SKM-1 (cell line): ENCODE measurements at regions not wholly inside any gene's neighbourhood (a gene's known extent, or its start where the extent isn't known, plus 50 kb on each side); places are given as distances from the start of the nearest gene placed in this dataset.
"Not testable (repeated sequence)": the region's sequence is repeated elsewhere in the genome, so short reads cannot be mapped to it uniquely, and the experiment has no call there.

Source experiments
- DNase-seq: peaks from one replicate; lab custom pipeline; 2025; ENCODE audit not compliant: unreplicated experiment; lab: John Stamatoyannopoulos, UW

- DNase-seq, result no peak
These were observed 359.6 kb downstream of the HS3ST1 start for GRCh38 chr4:11069083-11069482.

- DNase-seq, result not testable (repeated sequence)
These were observed 362.1 kb downstream of the HS3ST1 start for GRCh38 chr4:11066584-11066983.

- not testable (repeated sequence) for DNase-seq
These were observed 368.1 kb downstream of the HS3ST1 start for GRCh38 chr4:11060637-11061036.

GRCh38 chr4:11054937-11055336 is 370.4 kb upstream of the CLNK start:
- not testable (repeated sequence) for DNase-seq

- DNase-seq, result no peak
These were observed 369.1 kb upstream of the CLNK start for GRCh38 chr4:11053601-11054220.

- no peak for DNase-seq
These were observed 366.6 kb upstream of the CLNK start for GRCh38 chr4:11051181-11051580.

GRCh38 chr4:11050766-11051165 is 366.2 kb upstream of the CLNK start:
- DNase-seq, result no peak

GRCh38 chr4:11049001-11049400 is 364.4 kb upstream of the CLNK start:
- no peak for DNase-seq

GRCh38 chr4:11042760-11043159 is 358.2 kb upstream of the CLNK start:
- no peak for DNase-seq

GRCh38 chr4:11039634-11040131 is 355.1 kb upstream of the CLNK start:
- DNase-seq, result no peak

GRCh38 chr4:11038926-11039325 is 354.4 kb upstream of the CLNK start:
- no peak for DNase-seq

GRCh38 chr4:11037637-11038036 is 353.1 kb upstream of the CLNK start:
- DNase-seq, result no peak

- no peak for DNase-seq
These were observed 343.8 kb upstream of the CLNK start for GRCh38 chr4:11028334-11028733.

- no peak for DNase-seq
These were observed 336.8 kb upstream of the CLNK start for GRCh38 chr4:11021333-11021732.

- DNase-seq, result no peak
These were observed 335.1 kb upstream of the CLNK start for GRCh38 chr4:11019451-11020240.

GRCh38 chr4:11014199-11014598 is 329.6 kb upstream of the CLNK start:
- no peak for DNase-seq

- no peak for DNase-seq
These were observed 328.6 kb upstream of the CLNK start for GRCh38 chr4:11013094-11013664.

- no peak for DNase-seq
These were observed 326.7 kb upstream of the CLNK start for GRCh38 chr4:11011249-11011648.

GRCh38 chr4:11010624-11011023 is 326.1 kb upstream of the CLNK start:
- no peak for DNase-seq

- DNase-seq, result no peak
These were observed 324.7 kb upstream of the CLNK start for GRCh38 chr4:11009281-11009680.

GRCh38 chr4:11005300-11005699 is 320.7 kb upstream of the CLNK start:
- DNase-seq, result no peak

GRCh38 chr4:11004818-11005217 is 320.2 kb upstream of the CLNK start:
- DNase-seq, result no peak
